ENCODE measurements at regions not wholly inside any gene's neighbourhood (a gene's known extent, or its start where the extent isn't known, plus 50 kb on each side); places are given as distances from the start of the nearest gene placed in this dataset.
A peak's percentile ranks its signal among the peaks of the same experiment; 100 is the strongest.

DNA sequence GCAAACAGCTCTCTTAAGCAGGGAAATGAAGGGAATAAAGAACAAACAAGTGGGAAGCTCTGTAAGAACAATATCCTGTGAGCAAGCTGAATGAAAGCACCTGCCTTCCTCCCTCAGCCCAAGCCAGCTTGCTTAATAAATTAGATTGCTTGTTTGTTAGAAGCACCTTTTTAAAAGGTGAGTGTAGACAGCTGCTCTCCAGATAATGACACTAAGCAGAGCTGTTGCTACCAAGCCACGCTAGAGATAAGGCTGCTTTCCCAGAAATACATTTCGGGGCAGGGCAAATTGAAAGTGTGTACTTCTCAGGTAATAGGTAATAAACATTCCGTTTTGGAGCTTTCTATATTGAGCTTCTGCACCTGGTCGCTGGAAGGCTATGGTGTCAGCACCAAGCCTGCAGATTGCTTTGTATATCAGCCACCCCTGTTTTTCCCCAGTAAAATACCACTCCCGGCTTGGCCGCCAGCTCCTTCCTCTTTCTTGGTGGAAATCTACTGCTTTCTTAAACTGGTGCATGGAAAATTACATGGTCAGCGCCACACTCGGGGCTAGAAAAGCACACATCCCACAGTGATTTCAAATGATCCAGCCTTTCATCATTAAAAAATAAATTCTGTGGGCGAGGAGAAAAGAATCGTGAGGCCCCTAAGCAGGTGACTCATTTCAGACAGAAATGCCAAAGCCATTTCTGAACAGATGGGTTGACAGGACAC lies 151.3 kb downstream of the ETS2 start:
- H2AFZ ChIP-seq (replicated peaks; ENCODE audit: low read length, poor library complexity), result no peak overlapping the region
- 0 out of 2 replicates have a peak overlapping the region, but pooled peaks have one; percentile 88 for H3K14ac ChIP-seq (replicated peaks; ENCODE audit: low read depth, low read length)
- 76% methylated on average over 4 of the region's 10 CpGs; no CpG with 5 or more reads in 1 of the 2 experiments for WGBS, 2 experiments (ENCODE audit: extremely low coverage in 2 of 2, insufficient read length in 1 of 2)
- 0 out of 2 replicates have a peak overlapping the region, but pooled peaks have one; percentile 32 for H3K18ac ChIP-seq (ENCODE audit: low read depth, low read length)
- H3K9ac ChIP-seq (ENCODE audit: low read depth, low read length), result no peak overlapping the region
- no peak overlapping the region for H2AK9ac ChIP-seq (replicated peaks; ENCODE audit: low read depth, low read length, poor library complexity)
- in situ Hi-C loops (cut with MboI; ENCODE audit: low sequenced_read_pairs) (no loop called here), dilution Hi-C loops (cut with HindIII; ENCODE audit: low sequenced_read_pairs, unreplicated experiment) (no loop called here), intact Hi-C loops (cut with micrococcal nuclease) (no loop called here)
- ATAC-seq (ENCODE audit: low read depth) (no peak), DNase-seq (peak; percentile 40)
- H3K23ac ChIP-seq (ENCODE audit: low read depth, low read length), result no peak overlapping the region
- H4K8ac ChIP-seq (ENCODE audit: low read depth in 2 of 2, low read length in 2 of 2), result no peak overlapping the region; a peak in 1 of 4 replicates
- H3K56ac ChIP-seq (ENCODE audit: extremely low read depth, insufficient read depth, low read length), result no peak overlapping the region
- ChIA-PET CTCF (interaction anchor here (0.7 to 1.0 kb wide), 2 partner anchors 23 to 149 kb away, joined by 3 read pairs; no protein-coding TSS in a partner anchor), POLR2A (ENCODE audit: unreplicated experiment) (no interaction called here)
- H2AK5ac ChIP-seq (ENCODE audit: low read depth, low read length), result peak overlapping the region; percentile 6; the same call in 1 of the 2 replicates
- H3K36me3 ChIP-seq (ENCODE audit: control insufficient read depth, insufficient read depth, low read length), result no peaks in the 10 kb centered on the region
- no peaks in the 10 kb centered on the region for H3K79me1 ChIP-seq (ENCODE audit: low read depth in 1 of 2, low read length in 2 of 2)
- BruUV-seq (replicated peaks), result no TSS peak
- peak overlapping the region; percentile 50; the same call in 1 of the 2 replicates for H2BK20ac ChIP-seq (ENCODE audit: low read depth, low read length)
- H4K91ac ChIP-seq (ENCODE audit: insufficient read depth, low read depth, low read length), result peak overlapping the region; percentile 33
- peak overlapping the region; percentile 55; the same call in 2 of the 3 replicates for H2BK15ac ChIP-seq (ENCODE audit: low read depth, low read length)
- H3K27me3 ChIP-seq (ENCODE audit: control insufficient read depth, insufficient read depth, low read length), result no peaks in the 10 kb centered on the region
- H3K4me2 ChIP-seq (ENCODE audit: low read depth, low read length), result no peak overlapping the region
- H3K4me3 ChIP-seq (ENCODE audit: insufficient read depth, low read depth, low read length), result no peak overlapping the region
- peaks cover 28% of the 10 kb centered on the region for H3K9me1 ChIP-seq (ENCODE audit: insufficient read depth, low read length)
- peak overlapping the region; percentile 81 for H2BK120ac ChIP-seq (ENCODE audit: low read depth, low read length)
- TF ChIP-seq, protein P1, sequence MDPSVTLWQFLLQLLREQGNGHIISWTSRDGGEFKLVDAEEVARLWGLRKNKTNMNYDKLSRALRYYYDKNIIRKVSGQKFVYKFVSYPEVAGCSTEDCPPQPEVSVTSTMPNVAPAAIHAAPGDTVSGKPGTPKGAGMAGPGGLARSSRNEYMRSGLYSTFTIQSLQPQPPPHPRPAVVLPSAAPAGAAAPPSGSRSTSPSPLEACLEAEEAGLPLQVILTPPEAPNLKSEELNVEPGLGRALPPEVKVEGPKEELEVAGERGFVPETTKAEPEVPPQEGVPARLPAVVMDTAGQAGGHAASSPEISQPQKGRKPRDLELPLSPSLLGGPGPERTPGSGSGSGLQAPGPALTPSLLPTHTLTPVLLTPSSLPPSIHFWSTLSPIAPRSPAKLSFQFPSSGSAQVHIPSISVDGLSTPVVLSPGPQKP (IDR thresholded peaks at IDR 0.05; ENCODE audit: borderline replicate concordance, low read depth, low read length), result no peak
- TF ChIP-seq SMC3 (IDR thresholded peaks at IDR 0.05; ENCODE audit: low read depth, low read length), result no peak
- no peak for TF ChIP-seq CEBPB (IDR thresholded peaks at IDR 0.05; ENCODE audit: low read depth, low read length)
- no peak for TF ChIP-seq POLR2A (IDR thresholded peaks at IDR 0.05; ENCODE audit: low read depth, low read length)
- TF ChIP-seq BHLHE40 (IDR thresholded peaks at IDR 0.05; ENCODE audit: low read depth, low read length), result peak; percentile 39; the same call in 1 of the 2 replicates
- no peak for TF ChIP-seq RCOR1 (IDR thresholded peaks at IDR 0.05; ENCODE audit: insufficient replicate concordance, low read length)
- TF ChIP-seq, protein P2, sequence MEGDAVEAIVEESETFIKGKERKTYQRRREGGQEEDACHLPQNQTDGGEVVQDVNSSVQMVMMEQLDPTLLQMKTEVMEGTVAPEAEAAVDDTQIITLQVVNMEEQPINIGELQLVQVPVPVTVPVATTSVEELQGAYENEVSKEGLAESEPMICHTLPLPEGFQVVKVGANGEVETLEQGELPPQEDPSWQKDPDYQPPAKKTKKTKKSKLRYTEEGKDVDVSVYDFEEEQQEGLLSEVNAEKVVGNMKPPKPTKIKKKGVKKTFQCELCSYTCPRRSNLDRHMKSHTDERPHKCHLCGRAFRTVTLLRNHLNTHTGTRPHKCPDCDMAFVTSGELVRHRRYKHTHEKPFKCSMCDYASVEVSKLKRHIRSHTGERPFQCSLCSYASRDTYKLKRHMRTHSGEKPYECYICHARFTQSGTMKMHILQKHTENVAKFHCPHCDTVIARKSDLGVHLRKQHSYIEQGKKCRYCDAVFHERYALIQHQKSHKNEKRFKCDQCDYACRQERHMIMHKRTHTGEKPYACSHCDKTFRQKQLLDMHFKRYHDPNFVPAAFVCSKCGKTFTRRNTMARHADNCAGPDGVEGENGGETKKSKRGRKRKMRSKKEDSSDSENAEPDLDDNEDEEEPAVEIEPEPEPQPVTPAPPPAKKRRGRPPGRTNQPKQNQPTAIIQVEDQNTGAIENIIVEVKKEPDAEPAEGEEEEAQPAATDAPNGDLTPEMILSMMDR (conservative IDR thresholded peaks at IDR 0.05; ENCODE audit: low read depth, low read length), result no peak
- TF ChIP-seq NFE2L2 (IDR thresholded peaks at IDR 0.05; ENCODE audit: low read depth, low read length), result no peak
- no peak for TF ChIP-seq RFX5 (IDR thresholded peaks at IDR 0.05; ENCODE audit: low read depth, low read length)
- TF ChIP-seq FOS (IDR thresholded peaks at IDR 0.05; ENCODE audit: low read depth, low read length), result peak; percentile 25; the same call in 1 of the 2 replicates
- no peaks in the 10 kb centered on the region for H4K20me1 ChIP-seq (ENCODE audit: insufficient read depth, low read length)
- H3K4ac ChIP-seq (ENCODE audit: low read depth, low read length), result peak overlapping the region; percentile 49; the same call in 1 of the 2 replicates
- H3K4me1 ChIP-seq (ENCODE audit: control insufficient read depth, insufficient read depth, low read length), result peaks cover 34% of the 10 kb centered on the region
- H4K5ac ChIP-seq (ENCODE audit: low read depth, low read length), result peak overlapping the region; percentile 27; the same call in 1 of the 2 replicates
- H3K9me3 ChIP-seq (ENCODE audit: control insufficient read depth, insufficient read depth, low read length), result no peaks in the 10 kb centered on the region
- no peak overlapping the region for H3K27ac ChIP-seq (ENCODE audit: insufficient read depth, low read length)
- no peak overlapping the region for H2BK5ac ChIP-seq (ENCODE audit: low read depth, low read length, poor library complexity, severe bottlenecking)
